NCI-H226 (cell line): ENCODE measurements at regions not wholly inside any gene's neighbourhood (a gene's known extent, or its start where the extent isn't known, plus 50 kb on each side); places are given as distances from the start of the nearest gene placed in this dataset.
A peak's percentile ranks its signal among the peaks of the same experiment; 100 is the strongest.
"Not testable (repeated sequence)": the region's sequence is repeated elsewhere in the genome, so short reads cannot be mapped to it uniquely, and the experiment has no call there.

Source experiments
- DNase-seq: peaks from one replicate; pipeline ENCODE4 v3.0.0-alpha.2; 2015

DNA sequence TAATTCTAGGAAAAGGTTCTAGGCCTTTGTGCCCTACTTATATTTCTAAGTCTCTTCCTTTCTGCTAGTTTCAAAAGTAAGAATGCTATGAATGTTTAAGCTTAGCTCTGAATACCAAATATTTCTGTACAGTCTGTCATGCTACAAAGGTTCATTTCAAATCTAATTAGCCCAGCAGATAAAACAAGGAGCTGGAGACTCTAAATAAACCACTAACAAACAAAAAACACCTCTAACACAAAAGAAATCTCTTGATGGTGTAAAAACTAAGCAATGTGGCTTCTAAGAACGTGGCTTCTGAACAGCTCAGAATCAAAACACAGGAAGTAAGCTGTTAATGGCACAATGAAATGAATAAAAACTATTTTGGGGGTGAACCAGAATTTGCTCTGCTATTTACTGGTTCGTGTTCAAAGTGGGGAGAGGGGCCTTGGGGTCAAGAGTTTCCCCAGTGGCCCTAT is 198.3 kb downstream of the BCAS1 start:
- DNase-seq, result no peak

DNA sequence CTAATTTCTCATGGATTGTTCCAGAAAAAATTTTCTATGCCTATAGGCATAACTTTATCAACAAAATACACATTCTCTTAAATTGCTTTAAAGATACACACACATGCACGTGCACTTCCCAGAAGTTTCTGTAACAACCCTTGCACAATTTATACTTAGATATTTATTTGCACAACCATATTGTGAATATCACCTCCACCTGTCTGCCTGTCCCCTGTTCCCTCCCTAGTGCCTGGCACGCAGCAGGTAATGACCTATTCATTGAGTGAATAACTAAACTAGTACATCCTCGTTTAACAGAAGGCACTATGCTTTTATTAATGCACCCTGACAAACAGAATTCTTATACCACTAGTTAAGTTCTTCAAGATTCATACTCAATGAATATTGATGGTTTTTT is 198.9 kb downstream of the BCAS1 start:
- DNase-seq, result no peak

DNA sequence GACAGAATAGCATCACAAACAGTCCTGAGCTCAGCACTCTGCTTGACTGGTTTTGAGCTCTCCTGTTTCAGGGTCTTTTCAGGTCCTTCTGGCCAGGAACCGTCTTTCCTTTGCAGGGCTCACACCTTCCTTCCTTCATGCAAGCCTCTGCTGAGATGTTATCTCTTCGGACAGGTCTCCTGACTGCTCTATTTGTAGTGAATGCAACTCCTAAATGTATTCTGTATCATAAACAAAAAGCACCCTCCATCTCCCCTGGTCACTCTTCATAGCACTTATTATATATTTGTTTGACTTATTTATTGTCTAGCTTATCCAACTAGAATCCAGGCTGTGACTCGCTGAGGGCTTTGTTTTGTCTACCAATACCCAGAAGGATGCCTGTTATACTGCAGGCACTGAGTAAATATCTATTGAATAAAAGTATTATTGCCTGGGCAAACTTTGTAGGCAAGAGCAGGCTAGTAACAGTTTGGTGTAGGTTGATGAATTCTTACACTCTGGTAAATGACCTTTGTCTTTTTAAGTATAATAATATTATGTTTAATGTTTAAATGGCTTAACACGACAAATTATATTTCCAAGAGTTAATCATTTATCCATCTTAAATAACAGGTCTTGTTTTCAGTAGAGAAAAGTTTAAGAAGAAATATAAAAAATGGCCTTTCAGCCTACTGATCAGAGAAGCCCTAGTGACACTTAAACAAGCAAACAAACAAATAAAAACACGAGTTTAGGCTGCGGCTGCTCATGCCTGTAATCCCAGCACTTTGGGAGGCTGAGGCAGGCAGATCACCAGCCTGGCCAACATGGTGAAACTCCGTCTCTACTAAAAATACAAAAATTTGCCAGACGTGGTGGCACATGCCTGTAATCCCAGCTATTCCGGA is 199.7 kb downstream of the BCAS1 start:
- no peak for DNase-seq

DNA sequence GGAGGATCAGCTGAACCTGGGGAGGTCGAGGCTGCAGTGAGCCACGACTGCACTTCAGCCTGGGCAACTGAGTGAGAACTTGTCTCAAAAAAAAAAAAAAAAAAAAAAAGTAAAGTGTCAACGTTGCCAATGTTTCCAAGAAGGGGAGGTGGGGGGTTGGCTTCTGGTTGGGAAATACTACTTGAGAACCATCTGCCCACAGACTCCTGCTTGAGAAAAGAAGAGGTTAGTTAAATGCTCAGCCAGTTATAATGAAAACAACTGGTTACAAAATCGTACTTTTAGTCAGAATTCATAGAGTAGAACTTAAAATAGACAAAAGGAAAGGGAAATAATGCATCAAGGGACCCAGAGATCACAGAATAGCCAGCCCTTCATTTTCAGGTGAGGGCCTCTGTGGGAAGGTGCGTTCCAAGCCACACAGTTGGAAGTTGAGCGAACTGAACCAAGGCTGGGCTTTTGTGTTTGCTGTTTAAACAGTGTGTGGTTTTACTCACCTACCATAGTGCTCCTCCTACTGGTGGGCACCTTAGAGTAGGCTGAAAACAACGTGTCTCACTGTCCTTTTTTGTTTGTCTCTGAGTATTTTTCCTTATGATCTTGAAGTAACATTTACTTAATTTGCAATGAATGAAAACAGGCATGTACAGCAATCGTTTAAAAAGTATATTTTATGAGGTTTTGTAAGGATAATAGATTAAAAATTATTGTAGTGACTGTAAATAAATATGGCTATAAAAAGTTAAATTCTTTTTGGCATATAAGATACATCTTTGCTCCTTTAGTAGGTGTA is 200.7 kb downstream of the BCAS1 start:
- DNase-seq, result peak; percentile 44

DNA sequence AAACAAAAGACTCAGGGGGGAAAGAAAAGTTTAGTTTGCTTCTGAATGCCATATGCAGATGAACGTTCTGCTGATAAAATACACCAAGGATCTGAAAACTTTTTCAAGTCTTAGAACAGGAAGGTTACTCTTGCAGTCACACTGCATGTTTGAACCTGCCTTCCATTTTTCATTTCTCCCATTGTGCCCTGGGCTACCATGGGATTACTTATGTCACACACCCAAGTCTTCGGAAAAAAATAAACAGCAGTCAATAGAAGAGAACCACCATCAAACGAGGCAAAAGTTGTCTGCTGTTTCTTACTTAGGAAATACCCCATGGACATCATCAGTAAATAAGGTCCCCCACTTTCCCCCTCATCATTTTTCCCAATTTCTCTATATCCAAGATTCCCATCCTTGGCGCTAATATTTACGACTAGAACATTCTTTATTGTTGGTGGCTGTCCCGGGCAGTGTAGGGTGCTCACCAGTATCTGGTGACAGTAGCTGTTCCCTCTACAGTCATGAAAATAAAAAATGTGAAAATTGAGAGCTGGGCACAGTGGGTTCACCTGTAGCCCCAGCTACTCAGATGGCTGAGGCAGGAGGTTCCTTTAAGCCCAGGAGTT is 202.5 kb downstream of the BCAS1 start:
- DNase-seq, result no peak

DNA sequence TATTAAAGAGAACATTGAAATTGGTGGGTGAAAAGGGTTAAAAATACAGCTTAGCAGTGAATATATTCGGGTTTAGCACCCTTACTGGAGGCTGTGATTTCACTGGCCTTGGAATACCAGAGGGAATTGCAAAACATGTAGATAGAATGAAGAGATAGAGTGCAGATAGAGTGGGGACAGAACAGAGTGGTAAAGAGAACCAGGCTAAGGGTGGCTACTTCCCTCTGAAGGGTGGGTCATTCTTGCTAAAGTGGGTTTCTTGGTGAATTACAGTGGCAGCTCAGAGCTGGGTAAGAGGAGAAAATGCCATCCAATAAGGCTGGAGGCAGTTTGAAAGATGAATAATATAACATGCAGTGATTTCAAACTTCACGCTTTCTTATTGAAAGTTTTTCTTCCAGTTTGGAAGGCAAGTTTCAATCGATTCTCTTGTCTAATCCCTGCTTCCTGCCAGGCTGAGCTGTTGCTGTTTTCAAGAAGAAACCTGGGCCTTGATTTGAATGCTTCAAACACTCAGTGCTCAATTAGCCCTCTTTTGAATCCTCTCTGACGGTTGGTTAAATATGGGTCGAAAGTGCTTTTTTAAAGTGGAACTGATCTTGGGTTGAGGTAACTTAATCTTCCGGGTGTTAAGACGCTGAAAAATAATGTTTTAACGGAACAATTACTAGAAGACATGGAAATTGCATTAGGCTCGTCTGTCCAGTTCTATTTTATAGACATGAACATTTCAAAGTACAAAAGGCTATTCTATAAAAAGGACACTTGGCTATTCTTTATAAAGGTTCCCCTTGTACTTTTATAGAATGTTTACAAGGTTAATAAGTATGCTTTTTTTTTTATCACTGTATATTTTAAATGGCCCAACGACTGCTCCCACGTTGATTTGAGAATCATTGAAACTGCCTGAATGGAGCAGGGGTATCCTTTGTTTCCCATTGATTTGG is 203.3 kb downstream of the BCAS1 start:
- no peak for DNase-seq

DNA sequence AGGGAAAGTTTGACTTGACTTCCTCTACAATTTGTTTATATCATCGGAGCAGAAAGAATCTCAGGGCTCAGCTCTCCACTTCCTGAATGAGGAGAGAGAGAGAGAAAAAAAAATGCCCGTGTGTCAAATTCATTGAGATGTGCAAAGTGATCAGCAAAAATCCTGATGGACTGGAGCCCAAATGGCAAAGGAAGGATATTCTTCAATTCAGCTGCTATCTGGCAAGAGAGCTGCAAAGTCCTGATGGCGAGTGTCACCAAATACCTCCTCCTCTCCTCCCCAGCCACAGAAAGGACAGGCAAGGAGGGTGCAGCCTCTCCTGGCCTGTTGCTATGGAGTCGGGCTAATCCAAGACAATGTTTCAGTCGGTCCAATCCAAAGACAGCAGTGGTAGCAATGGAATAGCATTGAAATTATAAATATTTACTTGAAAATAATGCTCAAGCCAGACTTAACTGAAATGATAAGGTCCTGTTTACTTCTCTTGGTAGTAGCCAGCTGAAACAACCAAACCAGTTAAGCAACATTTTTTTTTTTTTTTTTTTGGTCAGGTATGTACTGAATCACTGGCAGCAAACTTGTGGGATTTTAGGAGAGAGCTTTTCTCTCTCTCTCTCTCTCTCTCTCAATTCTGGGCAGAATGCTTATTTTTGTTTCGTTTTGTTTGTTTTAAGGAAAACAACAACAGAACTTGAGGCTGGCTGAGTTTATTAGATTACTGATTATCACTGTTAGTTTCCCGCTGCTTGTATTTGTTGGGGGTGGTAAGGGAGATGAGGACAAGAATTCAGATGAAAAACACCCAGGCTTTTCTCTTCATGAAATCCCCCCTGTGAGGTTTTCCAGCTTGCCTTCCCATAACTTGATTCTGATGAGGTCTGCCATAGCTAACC is 204.2 kb downstream of the BCAS1 start:
- DNase-seq, result no peak

DNA sequence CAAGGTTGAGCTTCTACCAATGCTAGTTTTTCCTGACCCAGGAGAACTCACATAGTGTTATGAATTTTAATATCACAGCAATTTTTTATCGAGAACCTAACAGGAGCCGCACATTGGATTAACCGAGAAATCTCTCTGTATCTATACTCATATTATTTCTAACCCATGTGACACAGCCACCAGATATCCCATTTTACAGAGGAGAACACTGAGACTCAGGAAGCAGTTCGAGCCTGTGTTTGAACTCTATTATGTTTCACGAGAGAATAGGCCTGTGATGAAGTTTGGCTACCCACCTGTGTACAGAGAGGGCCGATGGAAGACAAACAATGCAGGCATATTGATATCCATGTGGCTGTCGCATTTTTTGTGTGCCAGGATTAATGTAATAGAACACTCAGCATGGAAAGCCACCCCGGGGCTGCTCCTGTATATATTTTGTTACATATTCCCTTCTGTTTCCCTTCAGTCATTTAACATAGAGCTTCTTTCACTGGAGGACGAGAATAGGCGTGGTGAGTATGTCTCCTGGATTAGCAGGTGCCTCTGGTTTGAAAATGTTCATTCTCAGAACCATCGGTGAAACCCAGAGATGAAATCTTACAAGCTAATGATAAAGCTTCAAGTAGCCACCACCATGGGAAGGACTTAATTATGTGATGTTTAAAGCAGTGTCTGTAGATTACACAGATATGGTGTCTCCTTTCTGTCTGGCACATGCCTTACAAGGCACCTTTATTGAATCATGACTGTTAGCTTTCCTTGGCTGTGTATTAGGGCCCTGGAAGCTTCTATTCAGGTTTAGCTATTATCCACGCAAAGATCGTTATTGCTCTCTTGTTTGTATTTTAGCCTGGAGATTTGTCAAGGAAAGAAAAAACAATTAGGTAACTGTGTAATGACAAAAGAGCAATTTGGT is 205.4 kb downstream of the BCAS1 start:
- not testable (repeated sequence) for DNase-seq

DNA sequence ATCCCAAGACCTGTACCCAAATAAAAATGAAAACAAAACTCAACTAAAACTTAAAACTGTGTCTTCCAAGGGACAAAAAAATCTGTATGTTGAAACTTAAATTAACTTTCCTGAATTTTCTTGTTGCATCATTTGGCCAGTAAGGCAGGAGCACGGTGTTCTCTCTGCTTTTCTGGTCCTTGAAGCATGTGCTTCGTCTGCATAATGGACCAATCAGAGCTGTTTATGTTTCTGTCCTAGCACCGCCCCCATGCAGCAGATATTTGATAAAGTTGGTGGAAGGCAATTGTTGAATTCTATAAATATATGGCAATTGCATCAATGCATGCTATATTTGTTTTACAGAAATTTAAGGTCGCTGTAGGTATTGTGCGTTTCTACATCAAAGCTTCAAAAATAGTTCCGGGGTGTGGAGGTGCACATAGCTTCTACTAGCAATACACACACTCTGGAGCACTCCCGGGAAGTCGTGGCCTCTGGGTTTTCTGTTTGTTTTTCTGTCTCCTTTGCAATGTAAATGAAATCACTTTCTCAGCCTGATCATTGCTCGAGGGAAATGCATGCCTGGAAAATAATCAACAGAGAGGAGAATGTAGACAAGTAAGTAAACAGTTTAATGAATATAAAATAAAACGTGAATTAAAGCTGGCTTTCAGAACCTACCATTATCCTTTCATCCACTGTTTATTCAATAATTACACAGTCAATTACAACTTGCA is 206.3 kb downstream of the BCAS1 start:
- not testable (repeated sequence) for DNase-seq

DNA sequence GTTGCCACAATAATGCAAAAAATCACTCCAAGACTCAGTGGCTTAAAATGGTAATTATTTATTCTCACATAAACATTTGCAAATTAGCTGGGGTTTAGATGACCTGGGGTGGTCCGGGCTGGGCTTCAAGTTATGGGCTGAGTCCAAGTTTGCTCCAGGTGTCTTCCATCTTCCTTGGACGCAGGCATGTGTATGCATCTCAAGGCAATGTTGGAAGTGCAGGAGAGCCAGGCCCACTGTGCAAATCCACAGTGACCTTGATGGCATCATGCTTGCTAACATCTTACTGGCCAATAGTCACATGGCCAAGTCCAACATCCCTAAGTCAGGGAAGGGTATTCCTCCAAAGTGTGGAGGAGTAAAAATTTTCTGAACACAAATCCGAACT is 206.9 kb downstream of the BCAS1 start:
- DNase-seq, result not testable (repeated sequence)

DNA sequence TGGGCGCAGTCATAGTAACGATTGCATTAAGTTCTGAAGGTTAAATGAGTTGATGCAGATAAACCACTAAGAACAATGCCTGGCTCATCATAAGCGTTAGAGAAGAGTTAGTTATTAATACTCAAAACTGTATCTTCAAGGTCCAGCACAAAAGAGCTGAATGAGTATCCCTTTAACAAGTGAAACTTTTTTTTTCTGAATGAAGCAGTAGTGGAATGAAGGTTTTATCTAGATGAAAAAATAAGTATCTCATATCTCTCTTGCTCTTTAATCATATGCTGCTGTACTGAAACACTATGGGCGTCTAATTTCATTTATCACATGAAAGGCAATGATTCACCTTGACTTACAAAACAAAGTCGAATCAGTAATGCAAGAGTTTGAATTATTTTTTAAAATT is 207.4 kb downstream of the BCAS1 start:
- DNase-seq, result not testable (repeated sequence)

DNA sequence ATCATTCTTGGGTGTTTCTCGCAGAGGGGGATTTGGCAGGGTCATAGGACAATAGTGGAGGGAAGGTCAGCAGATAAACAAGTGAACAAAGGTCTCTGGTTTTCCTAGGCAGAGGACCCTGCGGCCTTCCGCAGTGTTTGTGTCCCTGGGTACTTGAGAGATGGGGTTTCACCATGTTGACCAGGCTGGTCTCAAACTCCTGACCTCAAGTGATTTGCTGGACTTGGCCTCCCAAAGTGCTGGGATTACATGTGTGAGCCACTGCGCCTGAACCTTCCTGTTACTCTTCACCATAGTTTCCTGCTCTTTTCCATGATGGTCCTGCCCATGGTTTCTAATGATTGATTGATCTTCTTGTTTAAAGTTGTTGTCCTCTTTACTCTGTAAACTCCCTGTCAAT is 207.9 kb downstream of the BCAS1 start:
- DNase-seq, result not testable (repeated sequence)

DNA sequence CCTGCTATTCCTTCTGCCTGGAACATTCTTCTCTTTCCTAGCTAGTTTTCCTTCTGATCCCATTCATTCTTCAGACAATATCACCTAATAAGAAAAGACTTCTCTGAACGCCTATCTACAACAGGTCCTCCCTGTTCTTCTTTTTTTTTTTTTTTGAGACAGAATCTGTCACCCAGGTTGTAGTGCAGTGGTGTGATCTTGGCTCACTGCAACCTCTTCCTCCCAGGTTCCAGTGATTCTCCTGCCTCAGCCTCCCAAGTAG is 208.3 kb downstream of the BCAS1 start:
- not testable (repeated sequence) for DNase-seq

DNA sequence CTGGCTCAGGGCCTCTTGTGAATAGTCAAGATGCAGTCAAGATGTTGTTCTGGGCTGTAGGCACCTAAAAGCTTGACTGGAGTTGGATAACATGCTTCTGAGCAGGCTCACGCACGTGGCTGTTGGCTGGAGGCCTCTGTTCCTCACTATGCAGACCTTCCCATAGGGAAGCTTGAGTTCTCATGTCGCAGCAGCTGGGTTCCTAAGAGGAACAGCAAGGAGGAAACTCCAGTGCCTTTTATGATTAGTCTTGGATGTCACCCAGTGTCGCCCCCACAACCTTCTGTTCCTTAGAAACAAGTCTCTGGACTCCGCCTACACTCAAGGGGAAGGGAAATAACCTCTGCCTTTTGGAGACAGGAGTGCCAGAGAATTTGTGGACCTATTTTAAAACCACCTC is 210.7 kb downstream of the BCAS1 start:
- no peak for DNase-seq

DNA sequence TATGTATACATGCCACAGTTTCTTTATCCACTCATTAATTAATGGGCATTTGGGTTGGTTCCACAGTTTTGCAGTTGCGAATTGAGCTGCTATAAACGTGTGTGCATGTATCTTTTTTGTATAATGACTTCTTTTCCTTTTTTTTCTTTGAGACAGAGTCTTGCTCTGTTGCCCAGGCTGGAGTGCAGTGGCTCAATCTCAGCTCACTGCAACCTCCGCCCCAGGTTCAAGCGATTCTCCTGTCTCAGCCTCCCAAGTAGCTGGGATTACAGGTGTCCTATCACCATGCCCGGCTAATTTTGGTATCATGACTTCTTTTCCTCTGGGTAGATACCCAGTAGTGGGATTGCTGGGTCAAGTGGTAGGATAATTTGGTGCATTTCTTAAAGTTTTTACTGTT is 211.4 kb downstream of the BCAS1 start:
- not testable (repeated sequence) for DNase-seq

DNA sequence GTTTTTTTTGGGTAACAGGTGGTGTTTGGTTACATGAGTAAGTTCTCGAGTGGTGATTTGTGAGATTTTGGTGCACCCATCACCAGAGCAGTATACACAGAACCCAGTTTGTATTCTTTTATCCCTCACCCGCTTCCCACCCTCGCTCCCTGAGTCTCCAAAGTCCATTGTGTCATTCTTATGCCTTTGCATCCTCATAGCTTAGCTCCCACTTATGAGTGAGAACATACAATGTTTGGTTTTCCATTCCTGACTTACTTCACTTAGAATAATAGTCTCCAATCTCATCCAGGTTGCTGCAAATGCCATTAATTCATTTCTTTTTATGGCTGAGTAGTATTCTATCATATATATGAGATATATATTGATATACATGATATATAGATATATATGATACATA is 211.9 kb downstream of the BCAS1 start:
- DNase-seq, result not testable (repeated sequence)

DNA sequence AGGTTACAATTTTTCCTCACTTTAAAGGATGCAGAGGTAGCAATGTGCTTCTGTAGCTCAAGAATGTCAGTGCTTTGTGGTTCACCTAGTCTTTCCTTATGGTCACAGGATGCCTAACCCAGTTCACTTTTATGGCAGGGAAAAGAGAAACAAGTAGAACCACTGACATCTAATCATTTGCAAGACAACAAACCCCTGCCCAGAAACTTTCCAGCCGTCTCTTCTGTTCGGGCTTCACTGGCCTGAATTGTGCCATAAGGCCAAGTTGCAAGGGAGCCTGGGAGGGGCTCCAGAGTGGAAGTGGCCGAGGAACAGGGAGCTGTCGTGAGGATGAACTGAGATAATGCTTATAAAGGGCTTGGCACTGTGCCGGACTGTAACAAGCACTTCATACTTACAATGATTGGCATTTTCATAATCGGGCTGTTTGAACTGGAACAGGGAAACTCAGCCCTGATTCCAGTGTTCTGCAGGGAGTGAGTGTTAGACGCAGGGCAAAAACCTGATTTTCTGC is 212.6 kb downstream of the BCAS1 start:
- no peak for DNase-seq

DNA sequence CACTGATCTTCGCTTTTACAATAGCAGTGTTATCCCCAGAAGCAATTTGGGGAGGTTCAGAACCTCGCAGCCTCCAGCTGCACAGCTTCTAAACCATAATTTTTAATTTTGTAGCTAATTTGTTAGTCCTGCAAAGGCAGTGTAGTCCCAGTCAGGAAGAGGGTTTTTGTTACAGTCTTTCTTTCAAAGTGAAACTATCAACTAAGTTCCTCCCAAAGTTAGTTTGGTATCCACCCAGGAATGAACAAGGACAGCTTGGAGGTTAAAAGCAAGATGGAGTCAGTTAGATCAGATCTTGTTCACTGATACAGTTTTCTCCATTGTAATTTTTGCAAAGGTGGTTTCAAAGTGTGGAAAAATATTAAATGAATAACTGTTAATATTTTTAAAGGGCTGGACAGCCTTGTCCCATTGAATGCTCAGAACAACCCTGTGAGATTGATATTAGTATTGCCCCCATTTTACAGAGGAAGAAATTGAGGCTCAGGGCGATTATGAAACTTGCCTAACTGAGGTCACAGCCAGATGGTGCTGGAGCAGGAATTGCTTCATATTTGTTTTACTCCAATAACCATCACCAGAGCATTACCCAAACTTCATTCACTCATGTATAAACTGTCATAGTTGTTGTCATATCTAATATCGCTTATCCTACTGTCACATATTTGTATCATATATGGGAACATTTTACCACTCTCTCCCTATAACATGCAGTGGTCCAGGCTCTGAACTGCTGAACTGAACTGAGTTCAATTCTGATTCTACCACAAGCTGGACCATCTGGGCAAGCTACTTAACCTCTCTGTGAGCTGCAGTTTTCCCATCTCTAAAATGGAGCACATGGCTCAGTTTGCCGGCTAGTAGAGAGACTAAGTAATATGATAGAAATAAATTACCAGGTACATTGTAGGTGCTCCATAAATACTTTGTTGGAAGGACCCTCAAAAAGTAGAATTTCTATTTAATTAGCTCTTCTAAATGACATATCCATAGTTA is 213.8 kb downstream of the BCAS1 start:
- DNase-seq, result no peak
